ENCODE measurements at regions not wholly inside any gene's neighbourhood (a gene's known extent, or its start where the extent isn't known, plus 50 kb on each side); places are given as distances from the start of the nearest gene placed in this dataset.

DNA sequence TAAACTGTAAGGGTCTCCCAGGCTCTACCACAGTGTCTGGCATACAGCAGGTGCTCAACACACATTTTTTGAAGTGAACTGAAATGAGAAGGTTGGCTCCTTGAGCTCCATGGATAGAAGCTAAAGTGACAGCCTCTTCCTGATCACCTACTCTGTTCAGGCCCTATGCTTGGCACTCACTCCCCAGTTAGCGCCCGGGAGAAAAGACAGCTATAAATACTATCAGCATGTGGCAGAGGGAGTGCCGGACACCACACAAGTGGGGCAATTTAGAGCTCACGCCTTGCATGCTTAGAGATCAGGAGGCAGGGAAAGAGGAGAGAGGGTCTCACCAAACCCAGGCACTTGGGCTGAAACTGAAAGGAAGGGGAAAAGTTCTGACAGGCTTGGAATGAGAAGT, 195.5 kb downstream of the BUD13 start:
- TF ChIP-seq, protein P1, sequence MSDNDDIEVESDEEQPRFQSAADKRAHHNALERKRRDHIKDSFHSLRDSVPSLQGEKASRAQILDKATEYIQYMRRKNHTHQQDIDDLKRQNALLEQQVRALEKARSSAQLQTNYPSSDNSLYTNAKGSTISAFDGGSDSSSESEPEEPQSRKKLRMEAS (IDR thresholded peaks at IDR 0.05; ENCODE audit: low read depth), result no peak
- TF ChIP-seq TEAD4 (IDR thresholded peaks at IDR 0.05; ENCODE audit: borderline replicate concordance, insufficient read depth) (no peak), POLR2AphosphoS5 (IDR thresholded peaks at IDR 0.05; ENCODE audit: low read depth, low read length) (no peak), TCF12 (IDR thresholded peaks at IDR 0.05) (no peak), EP300 (IDR thresholded peaks at IDR 0.05; ENCODE audit: borderline replicate concordance in 1 of 2, low read depth in 1 of 2, low read length in 1 of 2) (no peak), FOXJ3 (CRISPR knock-in tag; IDR thresholded peaks at IDR 0.05) (no peak), NRF1 (IDR thresholded peaks at IDR 0.05; ENCODE audit: low read depth, low read length) (no peak), RAD21 (IDR thresholded peaks at IDR 0.05; ENCODE audit: low read length) (no peak), GATA2 (CRISPR knock-in tag; IDR thresholded peaks at IDR 0.05) (no peak), RFX5 (IDR thresholded peaks at IDR 0.05; ENCODE audit: low read length) (no peak), RXRA (IDR thresholded peaks at IDR 0.05; ENCODE audit: borderline replicate concordance, low read depth) (no peak), SMC3 (IDR thresholded peaks at IDR 0.05; ENCODE audit: low read depth, low read length) (no peak), MXI1 (IDR thresholded peaks at IDR 0.05; ENCODE audit: low read depth, low read length) (no peak), EZH2phosphoT487 (IDR thresholded peaks at IDR 0.05; ENCODE audit: borderline replicate concordance, low read depth) (no peak), TAF1 (IDR thresholded peaks at IDR 0.05; ENCODE audit: borderline replicate concordance, low read depth, low read length) (no peak)
- TF ChIP-seq, protein P2, sequence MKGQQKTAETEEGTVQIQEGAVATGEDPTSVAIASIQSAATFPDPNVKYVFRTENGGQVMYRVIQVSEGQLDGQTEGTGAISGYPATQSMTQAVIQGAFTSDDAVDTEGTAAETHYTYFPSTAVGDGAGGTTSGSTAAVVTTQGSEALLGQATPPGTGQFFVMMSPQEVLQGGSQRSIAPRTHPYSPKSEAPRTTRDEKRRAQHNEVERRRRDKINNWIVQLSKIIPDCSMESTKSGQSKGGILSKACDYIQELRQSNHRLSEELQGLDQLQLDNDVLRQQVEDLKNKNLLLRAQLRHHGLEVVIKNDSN (IDR thresholded peaks at IDR 0.05; ENCODE audit: borderline replicate concordance, low read depth), result no peak
- TF ChIP-seq, protein P3, sequence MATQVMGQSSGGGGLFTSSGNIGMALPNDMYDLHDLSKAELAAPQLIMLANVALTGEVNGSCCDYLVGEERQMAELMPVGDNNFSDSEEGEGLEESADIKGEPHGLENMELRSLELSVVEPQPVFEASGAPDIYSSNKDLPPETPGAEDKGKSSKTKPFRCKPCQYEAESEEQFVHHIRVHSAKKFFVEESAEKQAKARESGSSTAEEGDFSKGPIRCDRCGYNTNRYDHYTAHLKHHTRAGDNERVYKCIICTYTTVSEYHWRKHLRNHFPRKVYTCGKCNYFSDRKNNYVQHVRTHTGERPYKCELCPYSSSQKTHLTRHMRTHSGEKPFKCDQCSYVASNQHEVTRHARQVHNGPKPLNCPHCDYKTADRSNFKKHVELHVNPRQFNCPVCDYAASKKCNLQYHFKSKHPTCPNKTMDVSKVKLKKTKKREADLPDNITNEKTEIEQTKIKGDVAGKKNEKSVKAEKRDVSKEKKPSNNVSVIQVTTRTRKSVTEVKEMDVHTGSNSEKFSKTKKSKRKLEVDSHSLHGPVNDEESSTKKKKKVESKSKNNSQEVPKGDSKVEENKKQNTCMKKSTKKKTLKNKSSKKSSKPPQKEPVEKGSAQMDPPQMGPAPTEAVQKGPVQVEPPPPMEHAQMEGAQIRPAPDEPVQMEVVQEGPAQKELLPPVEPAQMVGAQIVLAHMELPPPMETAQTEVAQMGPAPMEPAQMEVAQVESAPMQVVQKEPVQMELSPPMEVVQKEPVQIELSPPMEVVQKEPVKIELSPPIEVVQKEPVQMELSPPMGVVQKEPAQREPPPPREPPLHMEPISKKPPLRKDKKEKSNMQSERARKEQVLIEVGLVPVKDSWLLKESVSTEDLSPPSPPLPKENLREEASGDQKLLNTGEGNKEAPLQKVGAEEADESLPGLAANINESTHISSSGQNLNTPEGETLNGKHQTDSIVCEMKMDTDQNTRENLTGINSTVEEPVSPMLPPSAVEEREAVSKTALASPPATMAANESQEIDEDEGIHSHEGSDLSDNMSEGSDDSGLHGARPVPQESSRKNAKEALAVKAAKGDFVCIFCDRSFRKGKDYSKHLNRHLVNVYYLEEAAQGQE (IDR thresholded peaks at IDR 0.05; ENCODE audit: low read depth, low read length), result no peak
- DNase-seq, result no peak
- no peaks in the 10 kb centered on the region for H3K79me2 ChIP-seq (ENCODE audit: insufficient read depth)
- H3K9ac ChIP-seq, result no peak overlapping the region
- H3K4me1 ChIP-seq (ENCODE audit: control insufficient read depth in 1 of 2, insufficient read depth in 2 of 2, low read depth in 1 of 2, low read length in 1 of 2), result peaks cover 0 to 30% of the 10 kb centered on the region in 2 experiments; a peak in 1 of 4 replicates
- H3K9me3 ChIP-seq, result no peaks in the 10 kb centered on the region
- H2AFZ ChIP-seq (ENCODE audit: low read depth), result no peak overlapping the region
- ChIA-PET POLR2A (no interaction called here), CTCF (interaction anchor here (0.6 to 1.7 kb wide), 5 partner anchors 9 to 198 kb away, joined by 3 to 6 read pairs (median 3); no protein-coding TSS in a partner anchor)
- H3K27me3 ChIP-seq (ENCODE audit: insufficient read depth), result no peaks in the 10 kb centered on the region
- H3K9me2 ChIP-seq, result no peaks in the 10 kb centered on the region
- no peaks in the 10 kb centered on the region for H4K20me1 ChIP-seq (ENCODE audit: insufficient read depth)
- WGBS (ENCODE audit: low lambda C conversion rate), result 59% methylated on average over 4 of the region's 4 CpGs
- H3K27ac ChIP-seq (ENCODE audit: low read depth in 2 of 2, low read length in 1 of 2), result peak overlapping the region in 1 of 2 experiments; percentile 31; a peak in 1 of 4 replicates
- no peak overlapping the region for H3K4me2 ChIP-seq
- no peaks in the 10 kb centered on the region for H3K36me3 ChIP-seq (replicated peaks in 1 of 2; ENCODE audit: control insufficient read depth in 1 of 2, insufficient read depth in 2 of 2, low read length in 1 of 2)
- no peak overlapping the region for H3K4me3 ChIP-seq (ENCODE audit: low read depth in 2 of 2, low read length in 1 of 2)
- H3F3A ChIP-seq (replicated peaks; ENCODE audit: insufficient read depth), result no peaks in the 10 kb centered on the region

Data from SK-N-SH (cell line).